Fibroblast of pulmonary artery (primary cell): ENCODE measurements at regions not wholly inside any gene's neighbourhood (a gene's known extent, or its start where the extent isn't known, plus 50 kb on each side); places are given as distances from the start of the nearest gene placed in this dataset.

Experiments
- DNase-seq: peaks from one replicate; pipeline ENCODE4 v3.0.0-alpha.2; 2010; ENCODE audit warnings: low read depth
- H3K4me3 ChIP-seq: replicated peaks from 2 replicates; pipeline ENCODE4 v1.5.1; 2011; ENCODE audit warnings: low read depth, mild to moderate bottlenecking, control low read depth, low read length, moderate library complexity
- TF ChIP-seq, protein P1 (sequence below): IDR thresholded peaks from 2 replicates; pipeline ENCODE4 v1.5.1; 2011; ENCODE audit warnings: mild to moderate bottlenecking, control low read depth, low read length, inconsistent platforms; ENCODE audit errors: missing control alignments

DNA sequence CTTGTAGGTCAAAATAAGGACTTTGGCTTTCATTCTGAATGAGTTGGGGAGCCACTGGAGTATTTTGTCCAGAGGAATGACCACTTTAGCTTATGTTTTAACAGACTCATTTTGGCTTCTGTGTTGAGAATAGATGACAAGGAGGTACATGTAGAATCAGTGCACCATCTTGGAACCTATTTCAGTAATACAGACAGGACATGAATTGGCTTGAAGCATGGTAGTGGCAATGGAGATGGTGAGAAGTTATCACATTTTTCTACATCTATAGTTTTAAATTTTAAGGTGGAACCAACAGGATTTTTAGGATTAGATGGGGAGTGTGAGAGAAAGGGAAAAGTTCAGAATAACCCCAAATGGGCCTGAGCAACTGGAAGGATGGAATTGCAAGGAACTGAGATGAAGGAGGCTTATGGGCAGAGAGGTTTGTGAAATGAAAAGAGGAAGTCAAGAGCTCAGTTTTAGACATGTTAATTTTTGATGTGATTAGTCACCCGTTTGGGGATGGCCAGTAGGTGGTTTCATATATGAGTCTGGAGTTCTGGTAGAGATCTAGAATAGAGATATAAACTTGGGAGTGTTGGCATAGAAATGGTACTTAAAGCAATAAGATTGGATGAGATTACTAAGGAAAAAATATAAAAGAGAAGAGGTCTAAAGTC lies 89.2 kb upstream of the JAZF1 start:
- DNase-seq, result no peak
- no peak overlapping the region for H3K4me3 ChIP-seq
- TF ChIP-seq, protein P1, sequence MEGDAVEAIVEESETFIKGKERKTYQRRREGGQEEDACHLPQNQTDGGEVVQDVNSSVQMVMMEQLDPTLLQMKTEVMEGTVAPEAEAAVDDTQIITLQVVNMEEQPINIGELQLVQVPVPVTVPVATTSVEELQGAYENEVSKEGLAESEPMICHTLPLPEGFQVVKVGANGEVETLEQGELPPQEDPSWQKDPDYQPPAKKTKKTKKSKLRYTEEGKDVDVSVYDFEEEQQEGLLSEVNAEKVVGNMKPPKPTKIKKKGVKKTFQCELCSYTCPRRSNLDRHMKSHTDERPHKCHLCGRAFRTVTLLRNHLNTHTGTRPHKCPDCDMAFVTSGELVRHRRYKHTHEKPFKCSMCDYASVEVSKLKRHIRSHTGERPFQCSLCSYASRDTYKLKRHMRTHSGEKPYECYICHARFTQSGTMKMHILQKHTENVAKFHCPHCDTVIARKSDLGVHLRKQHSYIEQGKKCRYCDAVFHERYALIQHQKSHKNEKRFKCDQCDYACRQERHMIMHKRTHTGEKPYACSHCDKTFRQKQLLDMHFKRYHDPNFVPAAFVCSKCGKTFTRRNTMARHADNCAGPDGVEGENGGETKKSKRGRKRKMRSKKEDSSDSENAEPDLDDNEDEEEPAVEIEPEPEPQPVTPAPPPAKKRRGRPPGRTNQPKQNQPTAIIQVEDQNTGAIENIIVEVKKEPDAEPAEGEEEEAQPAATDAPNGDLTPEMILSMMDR, result no peak

DNA sequence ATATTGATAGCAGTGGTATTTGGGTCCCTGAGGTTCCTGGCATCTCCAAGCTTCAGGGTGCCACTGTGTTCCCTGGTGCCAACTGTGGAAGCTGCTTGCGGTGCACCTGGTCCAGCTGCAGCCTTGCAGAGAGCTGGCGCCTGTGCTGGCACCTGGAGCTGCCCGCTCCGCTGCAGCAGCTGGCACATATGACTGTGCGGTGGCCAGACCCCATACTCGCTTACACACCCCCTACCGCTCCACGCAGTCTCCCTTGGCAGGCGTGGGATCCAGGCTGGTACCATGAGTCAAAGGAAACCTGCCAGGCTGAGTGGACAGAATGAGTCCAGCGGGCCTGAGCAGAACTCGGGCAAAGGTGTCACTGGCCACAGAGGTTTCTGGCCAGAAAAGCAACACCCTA lies 89.9 kb upstream of the JAZF1 start:
- DNase-seq, result no peak
- TF ChIP-seq, protein P1, result no peak
- no peak overlapping the region for H3K4me3 ChIP-seq

DNA sequence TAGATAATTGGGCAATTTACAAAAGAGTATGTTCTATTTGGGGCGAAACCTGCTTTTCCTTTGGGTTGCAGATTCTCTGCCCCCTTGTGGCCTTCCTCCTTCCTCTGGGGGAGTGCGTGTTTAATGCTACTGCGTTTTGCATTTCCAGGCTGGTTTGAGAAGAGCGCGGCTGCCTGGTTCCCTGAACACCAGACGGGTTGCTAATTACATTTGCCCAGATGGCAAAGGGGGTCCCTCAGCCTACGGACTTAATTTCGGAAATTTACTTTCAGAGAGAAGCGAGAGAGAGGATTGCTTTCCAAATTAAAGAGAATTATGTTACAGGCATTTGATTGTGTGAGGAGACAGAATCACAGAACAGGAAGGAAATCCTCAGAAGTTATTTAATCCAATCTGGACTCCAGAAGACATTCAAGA lies 91.9 kb upstream of the JAZF1 start:
- no peak overlapping the region for H3K4me3 ChIP-seq
- peak; percentile 65 for DNase-seq
- TF ChIP-seq, protein P1, result peak; percentile 86

DNA sequence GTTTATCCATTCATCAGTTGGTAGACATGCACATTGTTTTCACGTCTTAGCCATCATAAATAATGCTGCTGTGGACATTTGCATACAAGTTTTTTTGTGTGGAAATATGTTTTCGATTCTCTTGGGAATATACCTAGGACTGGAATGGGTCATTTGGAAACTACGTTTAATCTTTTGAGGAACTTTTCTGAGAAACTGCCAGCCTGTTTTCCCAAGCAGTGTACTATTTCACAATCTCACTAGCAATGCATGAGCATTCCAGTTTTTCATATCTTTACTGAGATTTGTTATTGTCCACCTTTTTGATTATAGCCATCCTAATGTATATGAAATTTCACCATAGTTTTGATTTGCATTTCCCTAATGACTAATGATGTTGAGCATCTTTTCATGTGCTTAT lies 95.7 kb upstream of the JAZF1 start:
- TF ChIP-seq, protein P1, result no peak
- H3K4me3 ChIP-seq, result no peak overlapping the region
- DNase-seq, result no peak

DNA sequence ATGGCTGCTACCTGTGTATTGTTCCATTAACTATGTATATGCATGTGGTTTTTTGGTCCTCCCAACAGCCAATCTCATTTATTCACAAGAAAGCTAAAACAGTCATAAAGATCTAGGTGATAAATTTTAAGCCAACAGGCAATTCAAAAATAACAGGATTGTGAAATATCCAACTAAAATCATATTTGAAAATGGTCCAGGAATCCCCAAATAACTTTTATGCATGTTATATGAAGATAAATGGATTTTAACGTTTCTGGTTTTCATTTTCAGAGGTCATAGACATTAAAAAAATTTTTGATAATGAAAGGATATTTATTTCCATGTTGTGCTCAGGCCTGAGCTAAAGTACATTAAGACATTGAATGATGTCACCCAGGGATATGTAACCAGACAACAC lies 96.8 kb upstream of the JAZF1 start:
- TF ChIP-seq, protein P1, result no peak
- no peak overlapping the region for H3K4me3 ChIP-seq
- no peak for DNase-seq

DNA sequence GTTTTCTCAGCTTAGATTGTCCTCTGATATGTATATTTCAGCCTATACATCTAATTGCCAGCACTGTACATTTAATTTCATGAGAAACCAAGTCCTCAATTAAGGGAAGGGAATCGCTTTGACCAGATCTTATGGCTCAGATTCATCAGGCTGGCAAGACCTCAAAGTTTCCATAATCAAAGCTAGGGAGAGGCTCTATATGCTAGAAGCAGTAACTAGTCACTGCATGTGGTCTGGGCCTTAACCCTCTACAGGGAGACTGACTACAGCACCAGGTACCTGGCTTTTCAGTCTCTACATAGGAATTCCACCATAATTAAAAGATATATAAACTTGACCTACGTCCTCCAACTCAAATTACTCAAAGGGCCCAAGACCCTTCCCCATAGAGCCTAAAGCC lies 97.4 kb upstream of the JAZF1 start:
- TF ChIP-seq, protein P1, result no peak
- no peak for DNase-seq
- H3K4me3 ChIP-seq, result no peak overlapping the region

DNA sequence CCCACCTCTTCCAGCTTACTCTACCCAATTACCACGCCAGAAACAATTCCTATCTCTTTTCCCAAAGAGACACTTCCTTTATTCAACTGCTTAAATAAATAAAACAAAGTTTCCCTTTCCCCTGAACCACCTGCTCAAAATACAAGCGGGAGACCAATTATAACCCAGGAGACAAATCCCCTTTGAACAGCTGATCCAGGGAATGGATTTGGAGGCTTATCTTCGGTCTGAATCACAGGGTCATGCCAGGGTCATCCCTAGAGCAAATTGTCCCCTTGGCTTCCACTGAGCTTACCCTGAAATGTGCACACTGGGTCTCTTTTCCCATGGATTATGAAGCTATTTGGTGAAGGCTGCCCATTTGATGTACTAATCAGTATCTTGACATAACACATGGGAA lies 99.9 kb upstream of the JAZF1 start:
- H3K4me3 ChIP-seq, result no peak overlapping the region
- no peak for DNase-seq
- TF ChIP-seq, protein P1, result no peak
